Osteoblast (primary cell): ENCODE measurements at regions not wholly inside any gene's neighbourhood (a gene's known extent, or its start where the extent isn't known, plus 50 kb on each side); places are given as distances from the start of the nearest gene placed in this dataset.

Experiments
- DNase-seq: peaks from one replicate; pipeline ENCODE4 v3.0.0; 2011; ENCODE audit warnings: low spot score, mixed read lengths; ENCODE audit not compliant: insufficient read length; ENCODE audit errors: missing footprints
- H2AFZ ChIP-seq: 2 replicates; pipeline ENCODE4 v1.6.0; 2011; ENCODE audit warnings: mild to moderate bottlenecking, low read length
- H3K27ac ChIP-seq: 2 replicates; pipeline ENCODE4 v1.5.1; 2011; ENCODE audit warnings: mild to moderate bottlenecking, low read depth, low read length, moderate library complexity
- H3K27me3 ChIP-seq: 2 replicates; pipeline ENCODE4 v1.6.0; 2012; ENCODE audit warnings: mild to moderate bottlenecking, control low read depth, inconsistent platforms, low read length, moderate library complexity; ENCODE audit not compliant: insufficient read depth
- H3K36me3 ChIP-seq: 2 replicates; pipeline ENCODE4 v1.5.1; 2011; ENCODE audit warnings: mild to moderate bottlenecking, low read length, control low read depth, moderate library complexity; ENCODE audit not compliant: insufficient read depth
- H3K4me1 ChIP-seq: 2 replicates; pipeline ENCODE4 v1.5.1; 2011; ENCODE audit warnings: mild to moderate bottlenecking, low read length, control low read depth, moderate library complexity; ENCODE audit not compliant: insufficient read depth
- H3K4me2 ChIP-seq: 2 replicates; pipeline ENCODE4 v1.6.0; 2011; ENCODE audit warnings: mild to moderate bottlenecking, low read length; ENCODE audit not compliant: insufficient read depth
- H3K4me3 ChIP-seq: fragments of 200-600 bp; sonication (generic); 3 replicates; pipeline ENCODE4 v1.5.1; 2012; ENCODE audit warnings: mild to moderate bottlenecking, low read length, inconsistent platforms; ENCODE audit not compliant: insufficient read depth
- H3K79me2 ChIP-seq: 2 replicates; pipeline ENCODE4 v1.6.0; 2012; ENCODE audit warnings: mild to moderate bottlenecking, low read length, control low read depth, inconsistent platforms; ENCODE audit not compliant: insufficient read depth
- H3K9me3 ChIP-seq: 2 replicates; pipeline ENCODE4 v1.5.1; 2011; ENCODE audit warnings: low read depth, low read length, control low read depth
- H4K20me1 ChIP-seq: 2 replicates; pipeline ENCODE4 v1.6.0; 2012; ENCODE audit warnings: mild to moderate bottlenecking, low read length, control low read depth; ENCODE audit not compliant: insufficient read depth
- CTCF ChIP-seq: IDR thresholded peaks from 2 replicates; pipeline ENCODE4 v1.5.1; 2011; ENCODE audit warnings: mild to moderate bottlenecking, low read depth, low read length, moderate library complexity; ENCODE audit errors: extremely low read depth

GRCh38 chr5:118553662-118554061, 434.7 kb downstream of the DTWD2 start:
- peak overlapping the region; percentile 50 for H3K4me2 ChIP-seq
- H3K4me3 ChIP-seq = no peak overlapping the region
- no peaks in the 10 kb centered on the region for H4K20me1 ChIP-seq
- no peaks in the 10 kb centered on the region for H3K9me3 ChIP-seq
- H2AFZ ChIP-seq = no peak overlapping the region
- peak overlapping the region; percentile 25 for H3K27ac ChIP-seq
- no peaks in the 10 kb centered on the region for H3K36me3 ChIP-seq
- H3K79me2 ChIP-seq = no peaks in the 10 kb centered on the region
- peak; percentile 84 for DNase-seq
- no peak for TF ChIP-seq CTCF
- H3K4me1 ChIP-seq = peaks cover 14% of the 10 kb centered on the region
- no peaks in the 10 kb centered on the region for H3K27me3 ChIP-seq

GRCh38 chr5:118552731-118553360, 435.5 kb downstream of the DTWD2 start:
- Histone ChIP-seq H3K27ac (no peak overlapping the region), H3K79me2 (no peaks in the 10 kb centered on the region), H2AFZ (no peak overlapping the region), H3K4me2 (peak overlapping the region; percentile 50), H3K4me1 (peaks cover 15% of the 10 kb centered on the region), H3K9me3 (no peaks in the 10 kb centered on the region), H3K36me3 (no peaks in the 10 kb centered on the region), H3K4me3 (no peak overlapping the region), H3K27me3 (no peaks in the 10 kb centered on the region), H4K20me1 (no peaks in the 10 kb centered on the region)
- DNase-seq = no peak
- no peak for TF ChIP-seq CTCF

GRCh38 chr5:118552146-118552545, 436.2 kb downstream of the DTWD2 start:
- DNase-seq = no peak
- no peak overlapping the region for H3K4me2 ChIP-seq
- H3K27me3 ChIP-seq = no peaks in the 10 kb centered on the region

GRCh38 chr5:118551716-118552115, 436.6 kb downstream of the DTWD2 start:
- no peak for TF ChIP-seq CTCF
- Histone ChIP-seq H4K20me1 (no peaks in the 10 kb centered on the region), H2AFZ (no peak overlapping the region), H3K36me3 (no peaks in the 10 kb centered on the region), H3K4me1 (peaks cover 15% of the 10 kb centered on the region), H3K79me2 (no peaks in the 10 kb centered on the region), H3K9me3 (no peaks in the 10 kb centered on the region), H3K4me3 (no peak overlapping the region), H3K4me2 (no peak overlapping the region), H3K27me3 (no peaks in the 10 kb centered on the region), H3K27ac (no peak overlapping the region)
- no peak for DNase-seq

More at GRCh38 chr5:118552146-118552545, 436.2 kb downstream of the DTWD2 start:
- H3K4me1 ChIP-seq = peaks cover 15% of the 10 kb centered on the region
- H3K4me3 ChIP-seq = no peak overlapping the region
- no peaks in the 10 kb centered on the region for H3K9me3 ChIP-seq
- TF ChIP-seq CTCF = no peak
- no peaks in the 10 kb centered on the region for H3K36me3 ChIP-seq
- H3K79me2 ChIP-seq = no peaks in the 10 kb centered on the region
- H4K20me1 ChIP-seq = no peaks in the 10 kb centered on the region
- H2AFZ ChIP-seq = no peak overlapping the region
- H3K27ac ChIP-seq = no peak overlapping the region
